RWPE2 (cell line): ENCODE measurements at regions not wholly inside any gene's neighbourhood (a gene's known extent, or its start where the extent isn't known, plus 50 kb on each side); places are given as distances from the start of the nearest gene placed in this dataset.

ENCODE experiments used
- ATAC-seq: fragments of 200-7000 bp; cut with Tn5 transposase; 3 replicates; pipeline ENCODE4 v1.9.1; 2021; ENCODE audit warnings: low read depth
- DNase-seq: peaks from one replicate; pipeline ENCODE4 v3.0.0-alpha.2; 2020; ENCODE audit warnings: low spot score
- H3K27ac ChIP-seq: fragments of 450-650 bp; 2 replicates; pipeline ENCODE4 v1.5.1; 2017; ENCODE audit warnings: mild to moderate bottlenecking; ENCODE audit not compliant: poor library complexity, severe bottlenecking
- H3K27me3 ChIP-seq: fragments of 250-450 bp; sonication (Bioruptor Pico); 2 replicates; pipeline ENCODE4 v1.5.1; 2021; ENCODE audit warnings: mild to moderate bottlenecking, moderate library complexity; ENCODE audit not compliant: insufficient read depth, poor library complexity, severe bottlenecking
- H3K36me3 ChIP-seq: fragments of 250-450 bp; sonication (Bioruptor Pico); 2 replicates; pipeline ENCODE4 v1.5.1; 2020; ENCODE audit warnings: low read depth, mild to moderate bottlenecking, moderate library complexity
- H3K4me1 ChIP-seq: fragments of 250-450 bp; sonication (Bioruptor Pico); 2 replicates; pipeline ENCODE4 v1.5.1; 2021; ENCODE audit warnings: mild to moderate bottlenecking, moderate library complexity; ENCODE audit not compliant: insufficient read depth, poor library complexity, severe bottlenecking
- H3K4me3 ChIP-seq: fragments of 250-450 bp; sonication (Bioruptor Pico); 2 replicates; pipeline ENCODE4 v1.5.1; 2021; ENCODE audit warnings: mild to moderate bottlenecking, moderate library complexity; ENCODE audit not compliant: severe bottlenecking
- H3K9me3 ChIP-seq: fragments of 250-450 bp; sonication (Bioruptor Pico); 2 replicates; pipeline ENCODE4 v1.5.1; 2021; ENCODE audit warnings: mild to moderate bottlenecking, moderate library complexity; ENCODE audit not compliant: severe bottlenecking
- TF ChIP-seq, protein P1 (sequence below): fragments of 450-650 bp; IDR thresholded peaks from one replicate; pipeline ENCODE4 v1.5.1; 2017; ENCODE audit warnings: mild to moderate bottlenecking, moderate library complexity; ENCODE audit not compliant: poor library complexity, severe bottlenecking

DNA sequence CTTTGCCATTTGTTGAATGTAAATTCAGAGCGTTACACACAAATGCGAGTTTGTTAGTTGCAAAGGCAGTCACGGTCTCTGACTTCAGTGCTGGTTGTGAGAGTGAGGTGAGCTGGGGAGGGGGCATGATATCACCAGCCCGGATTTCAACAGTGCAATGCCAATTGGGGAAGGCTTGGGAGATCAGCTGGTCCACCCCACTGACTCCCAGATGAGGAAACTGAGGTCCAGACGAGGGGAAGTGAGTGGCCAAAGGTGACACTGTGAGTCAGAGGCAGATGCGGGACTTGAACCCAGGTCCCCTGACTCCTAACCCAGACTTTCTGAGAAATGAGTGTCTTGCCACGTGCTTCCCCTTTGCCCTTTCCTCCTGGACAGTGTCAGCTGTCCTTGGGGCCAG lies 62.1 kb downstream of the CEBPB start:
- no peaks in the 10 kb centered on the region for H3K27me3 ChIP-seq
- TF ChIP-seq, protein P1, sequence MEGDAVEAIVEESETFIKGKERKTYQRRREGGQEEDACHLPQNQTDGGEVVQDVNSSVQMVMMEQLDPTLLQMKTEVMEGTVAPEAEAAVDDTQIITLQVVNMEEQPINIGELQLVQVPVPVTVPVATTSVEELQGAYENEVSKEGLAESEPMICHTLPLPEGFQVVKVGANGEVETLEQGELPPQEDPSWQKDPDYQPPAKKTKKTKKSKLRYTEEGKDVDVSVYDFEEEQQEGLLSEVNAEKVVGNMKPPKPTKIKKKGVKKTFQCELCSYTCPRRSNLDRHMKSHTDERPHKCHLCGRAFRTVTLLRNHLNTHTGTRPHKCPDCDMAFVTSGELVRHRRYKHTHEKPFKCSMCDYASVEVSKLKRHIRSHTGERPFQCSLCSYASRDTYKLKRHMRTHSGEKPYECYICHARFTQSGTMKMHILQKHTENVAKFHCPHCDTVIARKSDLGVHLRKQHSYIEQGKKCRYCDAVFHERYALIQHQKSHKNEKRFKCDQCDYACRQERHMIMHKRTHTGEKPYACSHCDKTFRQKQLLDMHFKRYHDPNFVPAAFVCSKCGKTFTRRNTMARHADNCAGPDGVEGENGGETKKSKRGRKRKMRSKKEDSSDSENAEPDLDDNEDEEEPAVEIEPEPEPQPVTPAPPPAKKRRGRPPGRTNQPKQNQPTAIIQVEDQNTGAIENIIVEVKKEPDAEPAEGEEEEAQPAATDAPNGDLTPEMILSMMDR: no peak
- no peaks in the 10 kb centered on the region for H3K36me3 ChIP-seq
- no peak for ATAC-seq
- no peak for DNase-seq
- H3K27ac ChIP-seq: no peak overlapping the region
- H3K4me3 ChIP-seq: no peak overlapping the region
- no peaks in the 10 kb centered on the region for H3K9me3 ChIP-seq
- H3K4me1 ChIP-seq: peaks cover 4% of the 10 kb centered on the region

DNA sequence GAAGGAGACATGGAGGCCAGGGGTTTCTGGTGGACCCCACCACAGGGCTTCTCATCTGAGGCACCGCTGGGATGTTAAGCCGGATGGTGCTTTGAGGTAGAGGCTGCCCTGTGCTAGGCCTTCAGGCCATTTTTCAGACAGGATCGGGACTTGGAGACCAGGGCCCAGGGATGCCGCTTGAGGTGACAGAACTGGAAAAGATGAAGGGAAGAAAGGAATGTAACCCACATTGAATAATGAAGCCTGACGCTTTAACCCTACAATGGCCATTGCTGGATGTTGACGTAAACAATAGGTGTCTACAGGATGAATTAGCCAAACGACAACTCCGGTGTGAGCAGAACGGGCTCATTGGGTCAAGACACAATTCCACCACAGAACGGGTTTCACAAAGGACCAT lies 62.5 kb downstream of the CEBPB start:
- Histone ChIP-seq H3K9me3 (no peaks in the 10 kb centered on the region), H3K27ac (no peak overlapping the region), H3K4me1 (peaks cover 4% of the 10 kb centered on the region), H3K27me3 (no peaks in the 10 kb centered on the region), H3K36me3 (no peaks in the 10 kb centered on the region), H3K4me3 (no peak overlapping the region)
- no peak for DNase-seq
- no peak for ATAC-seq
- TF ChIP-seq, protein P1: no peak

DNA sequence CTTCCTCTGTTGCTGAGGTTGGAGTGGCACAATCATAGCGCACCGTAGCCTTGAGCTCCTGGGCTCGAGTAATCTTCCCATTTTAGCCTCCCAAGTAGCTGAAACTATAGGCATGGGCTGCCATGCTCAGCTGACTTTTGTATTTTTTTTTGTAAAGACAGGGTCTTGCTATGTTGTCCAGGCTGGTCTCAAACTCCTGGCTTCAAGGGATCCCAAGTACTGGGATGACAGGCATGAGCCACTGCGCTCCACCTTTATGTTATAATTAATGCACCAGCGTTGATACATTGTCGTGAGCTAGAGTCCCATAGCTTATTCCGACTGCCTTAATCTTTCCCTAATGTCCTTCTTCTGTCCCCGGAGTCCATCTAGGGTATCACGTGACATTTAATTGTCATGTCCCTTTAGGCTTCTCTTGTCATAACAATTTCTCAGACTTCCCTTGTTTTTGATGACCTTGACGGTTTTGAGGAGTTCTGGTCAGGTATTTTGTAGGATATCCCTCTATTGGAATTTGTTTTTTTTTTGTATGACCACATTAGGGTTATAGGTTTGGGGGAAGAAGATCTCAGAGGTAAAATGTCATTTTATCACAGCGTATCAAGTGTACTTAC lies 63.9 kb downstream of the CEBPB start:
- Histone ChIP-seq H3K27me3 (no peaks in the 10 kb centered on the region), H3K9me3 (no peaks in the 10 kb centered on the region), H3K4me1 (peaks cover 4% of the 10 kb centered on the region), H3K27ac (no peak overlapping the region), H3K4me3 (no peak overlapping the region), H3K36me3 (no peaks in the 10 kb centered on the region)
- no peak for DNase-seq
- no peak for ATAC-seq
- TF ChIP-seq, protein P1: no peak

DNA sequence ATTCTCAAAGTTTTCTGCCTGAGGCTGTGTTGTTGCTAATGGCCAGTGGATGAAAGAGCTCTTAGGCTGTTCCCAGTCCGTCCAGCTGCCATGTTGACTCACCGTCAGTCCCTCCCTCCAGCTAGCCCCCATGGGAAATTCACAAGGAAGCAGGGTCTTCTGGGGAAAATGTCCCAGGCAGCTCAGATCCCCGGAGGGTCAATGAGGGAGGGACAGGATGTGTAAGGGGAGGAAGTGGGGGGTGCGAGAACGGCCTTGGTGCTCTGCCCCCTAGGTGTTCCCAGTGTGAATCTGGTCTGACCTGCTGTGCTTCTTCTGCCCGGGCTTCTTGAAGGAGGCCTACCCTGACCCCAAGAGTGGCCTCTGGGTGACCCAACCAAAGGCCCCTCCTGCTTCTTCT lies 65.9 kb downstream of the CEBPB start:
- peaks cover 4% of the 10 kb centered on the region for H3K4me1 ChIP-seq
- H3K27me3 ChIP-seq: no peaks in the 10 kb centered on the region
- no peaks in the 10 kb centered on the region for H3K9me3 ChIP-seq
- 0 out of 3 replicates have a peak, but pooled peaks have one; percentile 5 for ATAC-seq
- no peak overlapping the region for H3K27ac ChIP-seq
- TF ChIP-seq, protein P1: no peak
- no peaks in the 10 kb centered on the region for H3K36me3 ChIP-seq
- DNase-seq: no peak
- H3K4me3 ChIP-seq: no peak overlapping the region

DNA sequence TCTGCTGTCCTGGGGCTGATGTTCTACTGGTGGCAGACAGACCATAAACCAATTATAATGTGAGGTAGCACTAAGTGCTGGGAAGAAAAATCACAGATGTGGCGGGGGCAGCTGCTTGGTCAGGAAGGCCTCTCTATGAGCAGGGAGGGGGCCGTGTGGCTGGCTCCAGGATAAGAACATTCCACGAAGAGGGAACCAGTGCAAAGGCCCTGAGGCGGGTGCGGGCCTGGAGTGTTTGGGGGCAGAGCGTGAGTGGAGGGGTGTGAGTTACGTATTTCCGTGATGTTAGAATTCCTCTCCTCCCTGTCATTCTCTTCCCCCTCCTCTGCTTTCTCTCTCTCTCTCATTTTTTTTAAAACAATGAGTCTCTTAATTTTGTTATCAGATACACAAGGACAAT lies 67.2 kb downstream of the CEBPB start:
- H3K4me1 ChIP-seq: no peaks in the 10 kb centered on the region
- H3K9me3 ChIP-seq: no peaks in the 10 kb centered on the region
- no peak overlapping the region for H3K27ac ChIP-seq
- no peaks in the 10 kb centered on the region for H3K36me3 ChIP-seq
- TF ChIP-seq, protein P1: no peak
- H3K4me3 ChIP-seq: no peak overlapping the region
- ATAC-seq (no peak), DNase-seq (no peak)
- H3K27me3 ChIP-seq: no peaks in the 10 kb centered on the region
